ENCODE measurements at regions not wholly inside any gene's neighbourhood (a gene's known extent, or its start where the extent isn't known, plus 50 kb on each side); places are given as distances from the start of the nearest gene placed in this dataset.

DNA sequence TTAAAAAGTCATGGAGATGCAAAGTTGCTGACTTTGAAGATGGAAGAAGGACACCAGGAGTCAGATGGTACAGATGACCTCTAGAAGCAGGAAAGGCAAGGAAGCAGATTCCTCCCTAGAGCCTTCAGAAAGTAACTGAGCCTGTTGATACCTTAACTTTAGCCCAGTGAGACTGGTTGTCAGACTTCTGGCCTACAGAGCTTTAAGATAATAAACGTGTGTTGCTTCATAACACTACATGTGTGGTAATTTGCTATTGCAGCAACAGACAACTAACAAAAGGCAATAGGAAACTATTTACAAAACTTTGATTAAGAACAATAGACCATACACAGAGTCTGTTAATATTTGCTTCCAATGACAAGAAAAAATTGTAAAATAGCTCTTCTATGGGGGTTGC is 102.0 kb upstream of the USP38 start:
- TF ChIP-seq, protein P1, sequence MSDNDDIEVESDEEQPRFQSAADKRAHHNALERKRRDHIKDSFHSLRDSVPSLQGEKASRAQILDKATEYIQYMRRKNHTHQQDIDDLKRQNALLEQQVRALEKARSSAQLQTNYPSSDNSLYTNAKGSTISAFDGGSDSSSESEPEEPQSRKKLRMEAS (IDR thresholded peaks at IDR 0.05) = no peak
- TF ChIP-seq TCF12 (IDR thresholded peaks at IDR 0.05; ENCODE audit: low read depth) (no peak), TEAD4 (IDR thresholded peaks at IDR 0.05) (no peak)
- TF ChIP-seq, protein P2, sequence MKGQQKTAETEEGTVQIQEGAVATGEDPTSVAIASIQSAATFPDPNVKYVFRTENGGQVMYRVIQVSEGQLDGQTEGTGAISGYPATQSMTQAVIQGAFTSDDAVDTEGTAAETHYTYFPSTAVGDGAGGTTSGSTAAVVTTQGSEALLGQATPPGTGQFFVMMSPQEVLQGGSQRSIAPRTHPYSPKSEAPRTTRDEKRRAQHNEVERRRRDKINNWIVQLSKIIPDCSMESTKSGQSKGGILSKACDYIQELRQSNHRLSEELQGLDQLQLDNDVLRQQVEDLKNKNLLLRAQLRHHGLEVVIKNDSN (IDR thresholded peaks at IDR 0.05) = no peak

DNA sequence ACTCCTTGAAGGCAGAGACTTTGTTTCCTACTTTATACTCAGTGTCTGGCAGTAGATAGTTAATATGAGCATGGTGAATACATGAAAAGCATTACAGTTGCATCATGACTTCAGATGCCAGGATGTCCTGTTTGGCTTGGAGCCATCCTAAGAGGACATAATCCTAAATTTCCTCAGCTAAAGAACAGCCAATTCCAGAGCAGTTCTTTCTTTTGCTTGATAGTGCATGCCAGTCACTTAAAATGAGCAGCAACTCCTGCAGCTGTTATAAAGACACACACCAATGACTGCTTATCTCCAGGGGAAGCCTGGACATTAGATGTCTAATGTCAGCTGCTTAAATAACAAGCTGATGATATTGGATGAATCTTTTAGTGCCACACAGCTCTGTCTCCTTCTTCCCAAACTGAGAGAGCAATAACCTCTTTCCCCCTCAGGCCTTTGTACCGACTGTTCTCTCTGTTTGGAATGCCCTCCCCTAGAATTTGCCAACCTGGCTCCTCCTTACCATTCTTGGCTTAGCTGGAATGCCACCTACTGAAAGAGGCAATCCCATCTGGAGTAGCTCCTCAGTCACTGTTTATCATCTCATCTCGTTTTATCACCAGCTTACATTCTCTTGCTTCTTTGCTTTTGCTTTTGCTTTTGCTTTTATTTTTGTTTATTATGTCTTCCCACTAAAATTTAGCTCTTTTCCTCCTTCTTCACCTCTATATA is 100.8 kb upstream of the USP38 start:
- TF ChIP-seq, protein P2 (IDR thresholded peaks at IDR 0.05) = no peak
- TF ChIP-seq FOXM1 (IDR thresholded peaks at IDR 0.05; ENCODE audit: borderline replicate concordance, low read depth) (no peak), TCF12 (IDR thresholded peaks at IDR 0.05; ENCODE audit: low read depth) (no peak), CEBPB (IDR thresholded peaks at IDR 0.05) (no peak), RAD21 (IDR thresholded peaks at IDR 0.05; ENCODE audit: low read depth) (no peak), TEAD4 (IDR thresholded peaks at IDR 0.05) (no peak), TAF1 (IDR thresholded peaks at IDR 0.05; ENCODE audit: low read depth) (no peak), ZBTB7A (IDR thresholded peaks at IDR 0.05; ENCODE audit: low read depth) (no peak), NFIC (IDR thresholded peaks at IDR 0.05) (no peak)
- TF ChIP-seq, protein P1 (IDR thresholded peaks at IDR 0.05) = no peak
- TF ChIP-seq, protein P3, sequence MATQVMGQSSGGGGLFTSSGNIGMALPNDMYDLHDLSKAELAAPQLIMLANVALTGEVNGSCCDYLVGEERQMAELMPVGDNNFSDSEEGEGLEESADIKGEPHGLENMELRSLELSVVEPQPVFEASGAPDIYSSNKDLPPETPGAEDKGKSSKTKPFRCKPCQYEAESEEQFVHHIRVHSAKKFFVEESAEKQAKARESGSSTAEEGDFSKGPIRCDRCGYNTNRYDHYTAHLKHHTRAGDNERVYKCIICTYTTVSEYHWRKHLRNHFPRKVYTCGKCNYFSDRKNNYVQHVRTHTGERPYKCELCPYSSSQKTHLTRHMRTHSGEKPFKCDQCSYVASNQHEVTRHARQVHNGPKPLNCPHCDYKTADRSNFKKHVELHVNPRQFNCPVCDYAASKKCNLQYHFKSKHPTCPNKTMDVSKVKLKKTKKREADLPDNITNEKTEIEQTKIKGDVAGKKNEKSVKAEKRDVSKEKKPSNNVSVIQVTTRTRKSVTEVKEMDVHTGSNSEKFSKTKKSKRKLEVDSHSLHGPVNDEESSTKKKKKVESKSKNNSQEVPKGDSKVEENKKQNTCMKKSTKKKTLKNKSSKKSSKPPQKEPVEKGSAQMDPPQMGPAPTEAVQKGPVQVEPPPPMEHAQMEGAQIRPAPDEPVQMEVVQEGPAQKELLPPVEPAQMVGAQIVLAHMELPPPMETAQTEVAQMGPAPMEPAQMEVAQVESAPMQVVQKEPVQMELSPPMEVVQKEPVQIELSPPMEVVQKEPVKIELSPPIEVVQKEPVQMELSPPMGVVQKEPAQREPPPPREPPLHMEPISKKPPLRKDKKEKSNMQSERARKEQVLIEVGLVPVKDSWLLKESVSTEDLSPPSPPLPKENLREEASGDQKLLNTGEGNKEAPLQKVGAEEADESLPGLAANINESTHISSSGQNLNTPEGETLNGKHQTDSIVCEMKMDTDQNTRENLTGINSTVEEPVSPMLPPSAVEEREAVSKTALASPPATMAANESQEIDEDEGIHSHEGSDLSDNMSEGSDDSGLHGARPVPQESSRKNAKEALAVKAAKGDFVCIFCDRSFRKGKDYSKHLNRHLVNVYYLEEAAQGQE (IDR thresholded peaks at IDR 0.05; ENCODE audit: low read depth) = no peak

DNA sequence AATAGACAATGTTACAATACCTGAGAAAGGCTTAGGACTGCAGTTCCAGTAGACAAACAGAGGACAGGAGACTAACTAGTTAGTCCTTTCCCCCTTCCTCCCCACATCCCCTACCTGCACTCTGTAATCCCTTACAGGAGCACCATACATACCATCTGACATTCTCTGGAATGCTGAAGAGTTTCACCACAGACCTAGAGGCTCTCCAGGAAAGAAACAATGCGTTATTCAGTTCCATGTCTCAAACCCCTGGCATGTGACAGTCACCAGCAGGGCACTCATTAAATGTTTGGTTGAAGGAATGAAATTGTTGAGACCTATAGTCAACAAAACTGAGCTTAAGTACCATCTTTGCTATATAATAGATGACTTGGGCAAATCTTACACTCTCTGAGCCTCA is 100.2 kb upstream of the USP38 start:
- TF ChIP-seq CREB1 (IDR thresholded peaks at IDR 0.05; ENCODE audit: low read depth) (no peak), EP300 (IDR thresholded peaks at IDR 0.05; ENCODE audit: borderline replicate concordance) (no peak), CEBPB (IDR thresholded peaks at IDR 0.05) (no peak), EGR1 (IDR thresholded peaks at IDR 0.05) (no peak), NFIC (IDR thresholded peaks at IDR 0.05) (no peak), ZBTB7A (IDR thresholded peaks at IDR 0.05; ENCODE audit: low read depth) (no peak), RAD21 (IDR thresholded peaks at IDR 0.05; ENCODE audit: low read depth) (no peak)
- TF ChIP-seq, protein P2 (IDR thresholded peaks at IDR 0.05) = no peak

DNA sequence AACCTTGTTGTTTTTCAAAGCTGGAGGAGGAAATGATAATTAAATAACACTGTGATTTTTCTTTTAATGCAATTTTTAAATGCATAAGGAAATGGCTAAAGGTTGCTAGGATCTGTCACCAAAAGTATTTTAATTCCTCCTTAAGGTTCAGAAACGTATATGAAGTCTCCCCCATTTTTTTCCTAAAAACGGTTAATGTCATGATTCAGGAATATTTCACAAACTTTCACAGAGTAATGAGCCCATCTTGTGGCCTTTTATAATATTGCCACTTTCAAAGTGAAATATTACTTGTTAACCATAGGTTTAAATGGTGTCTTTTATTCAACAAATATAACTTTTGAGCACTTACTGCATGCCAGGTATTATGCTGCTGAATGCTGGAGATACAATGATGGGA is 99.5 kb upstream of the USP38 start:
- TF ChIP-seq RAD21 (IDR thresholded peaks at IDR 0.05; ENCODE audit: low read depth) = peak; percentile 52
- TF ChIP-seq FOXM1 (IDR thresholded peaks at IDR 0.05; ENCODE audit: borderline replicate concordance, low read depth) = no peak
- TF ChIP-seq, protein P2 (IDR thresholded peaks at IDR 0.05) = no peak

DNA sequence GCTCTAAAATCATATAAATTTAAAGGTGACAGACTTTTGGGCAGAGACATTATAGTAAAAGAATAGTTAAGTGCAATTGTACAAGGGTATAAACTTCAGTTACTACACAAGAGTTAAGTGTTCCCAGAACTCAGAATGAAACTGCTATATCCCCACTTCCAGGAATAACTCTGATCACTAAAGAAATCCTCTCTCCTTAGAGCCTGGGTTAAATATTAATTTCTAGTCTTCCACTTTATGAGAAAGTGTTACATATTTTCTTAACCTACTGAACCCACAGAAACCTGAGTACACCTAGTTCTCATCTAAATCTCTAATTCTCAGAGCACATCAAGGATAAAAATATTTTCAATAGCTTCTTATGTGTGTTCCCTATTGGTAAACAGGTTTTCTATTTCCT is 99.1 kb upstream of the USP38 start:
- TF ChIP-seq EP300 (IDR thresholded peaks at IDR 0.05; ENCODE audit: borderline replicate concordance) (no peak), EGR1 (IDR thresholded peaks at IDR 0.05) (no peak), YY1 (IDR thresholded peaks at IDR 0.05; ENCODE audit: low read depth) (no peak), ZBTB7A (IDR thresholded peaks at IDR 0.05; ENCODE audit: low read depth) (no peak)
- TF ChIP-seq, protein P3 (IDR thresholded peaks at IDR 0.05; ENCODE audit: low read depth) = no peak
- TF ChIP-seq, protein P2 (IDR thresholded peaks at IDR 0.05) = no peak
